Stimulated activated CD4-positive, alpha-beta T cell treated with anti-CD3 and anti-CD28 coated beads, Interleukin-4, amount 100 ng/mL, for 4 hours (primary cell): ENCODE measurements at regions not wholly inside any gene's neighbourhood (a gene's known extent, or its start where the extent isn't known, plus 50 kb on each side); places are given as distances from the start of the nearest gene placed in this dataset.
"Not testable (repeated sequence)": the region's sequence is repeated elsewhere in the genome, so short reads cannot be mapped to it uniquely, and the experiment has no call there.

Experiments used
- DNase-seq, 2 experiments: peaks; one replicate each; pipeline ENCODE4 v3.0.0-alpha.2; 2020

DNA sequence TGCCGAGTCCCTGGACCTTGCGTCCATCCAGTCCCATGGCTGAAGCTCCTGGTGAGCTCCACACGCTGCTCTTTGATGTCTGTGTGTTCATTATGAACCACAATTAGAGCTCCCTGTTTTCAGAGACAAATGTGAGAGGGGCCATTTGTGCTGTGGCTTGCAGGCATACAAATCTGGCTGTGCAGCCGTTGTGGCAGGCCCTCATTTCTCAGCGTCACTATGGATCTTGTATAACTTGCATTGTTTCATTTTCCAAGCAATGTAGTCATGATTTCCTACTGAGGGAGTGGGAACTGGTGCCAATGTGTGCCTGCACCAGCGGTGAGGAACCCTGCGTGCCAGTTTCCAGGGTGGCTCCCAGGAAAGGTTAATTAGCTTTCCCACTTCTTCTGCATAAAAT, 542.6 kb downstream of the TMEM114 start:
- DNase-seq = no peak

DNA sequence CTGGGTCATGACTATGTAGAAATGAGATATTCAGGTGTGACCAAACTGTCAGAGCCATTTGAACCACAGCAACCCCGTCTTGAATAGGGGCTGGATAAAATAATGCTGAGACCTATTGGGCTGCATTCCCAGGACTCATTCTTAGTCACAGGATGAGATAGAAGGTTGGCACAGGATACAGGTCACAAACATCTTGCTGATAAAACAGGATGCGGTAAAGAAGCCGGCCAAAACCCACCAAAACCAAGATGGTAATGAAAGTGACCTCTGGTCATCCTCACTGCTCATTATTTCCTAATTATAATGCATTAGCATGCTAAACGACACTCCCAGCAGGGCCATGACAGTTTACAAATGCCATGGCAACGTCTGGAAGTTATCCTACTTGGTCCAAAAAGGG, 545.5 kb downstream of the TMEM114 start:
- DNase-seq = no peak

DNA sequence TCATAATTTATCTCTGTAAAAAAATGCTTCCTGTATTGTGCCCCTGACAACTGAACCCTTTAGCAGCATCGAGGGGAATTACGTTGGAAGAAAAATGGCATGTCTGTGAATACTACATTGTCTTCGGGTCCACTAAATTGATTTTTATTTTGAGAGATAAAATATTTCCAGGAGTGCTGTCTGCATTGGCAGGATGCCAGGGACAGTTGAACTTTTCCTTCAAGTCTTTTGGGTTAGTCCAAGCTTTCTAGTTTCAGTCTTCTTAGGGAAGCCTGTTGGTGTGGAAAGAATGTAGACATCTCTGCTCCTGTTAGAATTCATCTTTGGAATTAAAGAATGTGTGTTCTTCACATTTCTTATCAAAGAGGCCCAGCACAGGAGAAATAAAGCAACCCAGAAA, 557.9 kb downstream of the TMEM114 start:
- no peak for DNase-seq

- DNase-seq = not testable (repeated sequence)
Observed at GRCh38 chr16:8030004-8030403, 560.3 kb downstream of the TMEM114 start.

DNA sequence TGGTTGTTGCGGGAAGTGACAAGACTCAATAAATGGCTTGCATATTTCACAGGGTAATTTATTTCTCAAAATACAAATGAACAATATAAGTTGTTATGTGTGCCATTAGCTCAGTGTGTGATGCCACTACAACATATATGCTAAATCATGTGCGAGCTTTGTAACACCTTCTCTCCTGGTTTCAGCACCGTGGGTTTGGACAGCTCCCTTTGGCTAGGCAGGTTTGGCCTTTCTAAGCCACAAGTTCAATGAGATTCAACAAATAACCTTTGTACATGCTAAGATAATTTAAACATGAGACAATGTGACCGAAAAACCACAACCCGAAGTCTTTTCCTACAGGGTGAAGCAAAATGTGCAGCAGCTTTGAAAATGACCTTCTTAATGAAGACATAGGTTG, 563.9 kb downstream of the TMEM114 start:
- no peak for DNase-seq

- no peak for DNase-seq
Observed at GRCh38 chr16:8023326-8023725, 567.0 kb downstream of the TMEM114 start.

- DNase-seq = no peak
Observed at GRCh38 chr16:8005096-8005860, 585.0 kb downstream of the TMEM114 start.

GRCh38 chr16:7998789-7999453, 591.4 kb downstream of the TMEM114 start:
- DNase-seq = no peak

DNA sequence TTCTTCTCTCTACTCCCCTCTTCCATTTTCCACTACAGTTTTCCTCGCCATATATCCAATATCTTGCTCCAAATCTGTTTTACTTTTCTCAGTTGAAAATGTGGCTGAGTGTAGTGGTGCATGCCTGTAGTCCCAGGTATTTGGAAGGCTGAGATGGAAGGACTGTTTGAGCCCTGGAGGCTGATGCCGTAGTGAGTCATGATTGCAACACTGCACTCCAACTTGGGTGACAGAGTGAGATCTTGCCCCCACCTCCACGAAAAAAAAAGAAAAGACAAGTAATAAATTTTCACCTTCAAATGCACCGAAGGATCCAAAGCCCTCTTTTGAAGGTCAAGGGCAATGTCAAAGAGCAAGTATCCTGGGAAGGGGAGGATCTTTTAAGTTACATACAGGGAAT, 592.3 kb downstream of the TMEM114 start:
- DNase-seq = no peak

GRCh38 chr16:7992616-7993015, 597.7 kb downstream of the TMEM114 start:
- DNase-seq = no peak

GRCh38 chr16:7990626-7991260, 599.6 kb downstream of the TMEM114 start:
- no peak for DNase-seq

DNA sequence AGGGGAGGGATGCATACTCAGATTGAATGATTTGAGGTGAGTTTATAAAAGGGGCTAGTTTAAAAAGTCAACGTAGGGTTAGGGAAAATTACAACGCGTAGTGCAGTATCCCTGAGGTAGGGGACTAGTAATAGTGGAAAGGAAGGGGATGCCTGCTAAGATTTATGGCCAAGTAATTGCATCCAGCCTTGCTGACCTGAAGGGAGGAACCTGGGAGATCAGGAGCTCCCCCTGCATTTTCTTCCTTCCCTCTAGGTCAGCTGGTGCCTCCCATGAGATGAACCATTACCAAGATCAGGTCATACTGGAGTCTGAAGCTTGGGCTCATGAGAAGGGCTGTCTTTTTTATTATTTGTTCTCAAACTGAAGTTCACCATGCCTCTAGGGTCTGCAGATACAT, 606.6 kb downstream of the TMEM114 start:
- no peak for DNase-seq

DNA sequence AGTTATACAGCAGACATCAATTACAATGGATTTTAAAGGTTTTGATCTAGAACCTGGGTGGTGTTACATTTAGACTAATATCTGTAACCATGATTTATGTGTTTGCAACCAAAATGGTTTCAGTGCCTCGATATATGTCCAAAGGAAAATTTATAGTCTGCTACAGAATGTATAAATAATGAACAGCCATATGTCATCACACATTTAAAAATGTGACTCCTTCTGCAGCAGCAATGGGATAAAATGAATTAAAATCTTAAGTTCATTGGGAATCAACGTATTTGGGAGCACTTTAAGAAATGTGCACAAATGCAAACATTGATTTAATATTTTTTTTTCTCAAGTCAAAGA, 610.2 kb downstream of the TMEM114 start:
- no peak for DNase-seq

DNA sequence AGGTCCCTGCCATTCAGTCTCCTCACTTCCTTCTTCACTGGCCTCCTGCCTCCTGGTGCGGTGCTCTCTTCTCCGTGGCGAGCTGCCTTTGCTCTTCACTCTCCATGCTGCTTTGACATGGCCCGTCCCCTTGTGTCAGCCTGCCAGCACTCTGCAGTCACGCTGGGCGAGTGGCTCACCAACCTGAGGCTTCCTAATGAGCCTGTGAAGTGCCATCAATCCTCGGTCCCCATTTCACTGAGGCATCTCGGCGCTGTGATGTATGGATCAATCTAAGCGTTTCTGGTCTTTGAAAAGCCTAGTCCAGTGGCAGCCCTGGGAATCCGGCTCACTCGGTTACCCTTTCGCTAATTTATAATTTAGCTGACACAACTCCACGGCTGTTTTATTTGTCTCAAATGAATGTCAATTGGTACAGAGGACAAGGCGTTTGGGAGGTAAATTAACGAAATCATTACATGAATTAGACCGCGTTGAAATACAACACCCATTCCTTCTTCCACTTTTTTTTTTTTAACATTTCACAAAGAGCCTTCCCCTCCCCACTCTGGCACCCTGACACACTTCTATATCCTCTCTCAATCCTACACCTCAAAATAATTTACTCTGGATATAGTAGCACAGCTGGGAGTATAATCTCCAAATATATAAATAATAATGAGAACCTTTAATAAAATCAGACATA, 610.7 kb downstream of the TMEM114 start:
- DNase-seq = no peak

- DNase-seq = no peak
Observed at GRCh38 chr16:7976563-7976962, 613.7 kb downstream of the TMEM114 start.

DNA sequence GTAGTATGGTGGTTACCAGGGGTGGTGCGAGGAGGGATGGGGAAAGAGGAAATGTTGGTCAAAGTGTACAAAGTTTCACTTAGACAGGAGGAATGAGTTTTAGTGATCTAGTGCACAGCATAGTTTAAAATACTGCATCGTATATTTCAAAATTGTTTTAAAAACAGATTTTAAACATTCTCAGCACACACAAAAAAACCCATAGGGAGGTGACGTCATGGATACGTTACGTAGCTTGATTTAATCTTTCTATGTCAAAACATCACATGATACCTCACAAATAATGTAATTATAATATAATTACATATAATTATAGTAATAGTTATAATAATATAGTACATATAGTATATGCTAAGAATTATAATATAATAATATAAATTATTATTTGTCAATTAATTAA, 614.2 kb downstream of the TMEM114 start:
- no peak for DNase-seq

GRCh38 chr16:7967996-7968509, 622.3 kb downstream of the TMEM114 start:
- no peak for DNase-seq

GRCh38 chr16:7964744-7965143, 625.6 kb downstream of the TMEM114 start:
- DNase-seq = no peak

DNA sequence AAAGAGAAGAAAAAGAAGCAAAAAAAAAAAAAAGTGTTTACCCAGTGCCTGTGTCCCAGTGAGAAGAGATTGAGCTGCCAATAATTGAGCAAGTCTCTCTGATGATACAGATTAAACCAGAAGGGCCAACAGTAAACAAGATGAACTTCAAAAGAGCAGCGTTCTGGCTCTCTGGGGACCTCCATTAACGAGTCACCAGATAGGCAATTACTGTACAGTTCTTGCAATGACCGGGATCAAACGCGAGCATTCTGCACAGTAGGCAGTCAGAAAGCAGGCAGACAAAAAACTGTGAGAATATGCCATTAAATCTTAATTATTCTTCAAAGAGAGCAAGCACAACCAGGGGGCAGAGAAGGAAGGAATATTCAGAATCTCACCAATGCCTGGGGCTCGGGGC, 626.1 kb downstream of the TMEM114 start:
- DNase-seq = no peak

DNA sequence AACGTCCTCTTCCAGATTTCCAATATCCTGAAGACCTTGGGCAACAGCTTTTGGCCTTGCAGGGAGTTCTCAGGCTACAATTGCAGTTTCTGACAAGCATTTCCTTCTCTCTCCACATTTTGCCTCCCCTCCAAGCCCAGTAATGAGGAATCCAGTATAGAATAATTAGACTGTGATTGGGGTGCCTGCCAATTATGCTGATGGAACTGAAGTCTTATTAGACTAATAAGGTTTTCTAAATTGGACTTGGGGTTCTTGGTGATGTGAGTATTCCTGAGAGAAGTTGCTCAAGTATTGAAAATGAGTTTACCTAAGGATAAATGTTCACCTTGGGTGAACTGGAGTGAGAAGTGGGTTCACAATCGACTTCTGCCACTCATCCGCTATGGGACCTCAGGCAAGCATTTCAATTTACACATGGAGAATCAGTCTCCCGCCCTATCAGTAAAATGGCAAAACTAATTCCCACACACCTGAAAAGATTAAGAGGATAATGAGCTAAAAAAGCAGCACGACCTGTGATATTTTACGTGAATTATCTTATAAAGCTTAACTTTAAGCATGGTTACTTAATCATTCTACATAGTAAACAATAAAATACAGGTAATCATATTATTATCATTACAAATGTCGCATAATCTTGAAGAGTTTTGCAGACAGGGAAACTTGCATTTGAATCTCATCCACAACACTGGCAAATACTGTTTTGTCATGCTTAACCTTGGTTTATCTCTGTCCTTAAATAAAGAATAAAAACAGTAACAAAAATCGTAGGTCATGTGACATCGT, 628.0 kb downstream of the TMEM114 start:
- no peak for DNase-seq

- no peak for DNase-seq
Observed at GRCh38 chr16:7957151-7957550, 624.5 kb downstream of the RBFOX1 start.

- DNase-seq = no peak
Observed at GRCh38 chr16:7953360-7953759, 620.7 kb downstream of the RBFOX1 start.

DNA sequence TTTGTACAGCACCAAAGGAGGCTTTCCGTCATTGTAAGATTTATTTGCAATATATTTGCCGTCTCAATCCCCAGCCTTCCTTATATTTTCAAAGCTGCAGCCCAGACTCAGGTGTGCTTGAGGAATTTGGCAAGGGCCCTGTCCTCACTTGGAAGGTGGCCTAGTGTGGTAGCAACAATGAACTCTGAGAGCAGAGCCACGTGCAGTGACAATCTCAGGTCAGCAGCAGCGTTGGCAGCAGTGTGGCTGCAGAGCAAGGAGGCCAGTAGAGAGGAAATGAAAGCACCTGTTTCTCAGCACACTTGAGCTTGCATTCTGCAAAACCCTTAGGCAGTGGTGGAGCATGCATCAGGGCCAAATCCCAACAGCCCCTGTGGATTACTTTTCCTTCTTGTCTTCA, 613.5 kb downstream of the RBFOX1 start:
- no peak for DNase-seq
